ENCODE measurements at regions not wholly inside any gene's neighbourhood (a gene's known extent, or its start where the extent isn't known, plus 50 kb on each side); places are given as distances from the start of the nearest gene placed in this dataset.

DNA sequence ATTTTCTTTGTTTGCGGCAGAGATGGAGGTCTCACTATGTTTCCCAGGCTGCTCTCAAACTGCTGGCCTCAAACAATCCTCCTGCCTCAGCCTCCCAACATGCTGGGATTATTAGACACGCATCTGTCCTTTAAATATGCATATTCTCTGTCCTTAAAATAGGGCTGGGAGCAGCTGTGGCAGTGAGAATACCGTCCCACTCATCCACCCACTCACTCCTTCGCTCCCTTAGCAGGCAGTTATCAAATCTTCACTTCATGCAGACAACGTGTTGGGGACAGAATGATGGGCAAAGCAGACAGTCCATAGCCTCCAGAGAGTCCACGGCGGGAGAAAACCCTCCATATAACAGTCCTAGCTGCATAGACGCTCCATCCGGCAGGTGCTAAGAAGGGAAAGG is 179.4 kb downstream of the ZBTB18 start (continued):
- TF ChIP-seq ZNF687 (IDR thresholded peaks at IDR 0.05), result no peak
- TF ChIP-seq MAX (IDR thresholded peaks at IDR 0.05; ENCODE audit: low read depth, low read length), result no peak
- TF ChIP-seq RAD21 (IDR thresholded peaks at IDR 0.05; ENCODE audit: insufficient read depth, low read depth, low read length), result no peak

DNA sequence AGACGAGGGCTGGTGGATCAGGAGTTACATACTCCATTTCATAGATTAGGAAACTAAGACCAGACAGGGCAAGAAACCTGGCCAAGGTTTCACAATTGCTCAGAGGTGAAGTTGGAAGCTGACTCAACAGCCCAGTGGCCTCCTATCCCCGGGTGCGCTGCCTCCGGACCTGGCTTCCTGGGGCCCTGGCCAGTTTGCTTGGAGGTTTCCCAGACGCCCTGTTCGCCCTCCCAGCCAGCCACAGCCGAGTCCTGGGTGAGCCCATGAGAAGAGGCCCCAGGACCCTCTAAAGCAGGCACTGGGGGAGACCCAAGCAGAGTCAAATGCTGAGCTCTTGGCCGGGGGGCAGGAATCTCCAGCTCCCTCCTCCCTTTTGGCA is 180.1 kb downstream of the ZBTB18 start:
- Histone ChIP-seq H3K4me1 (ENCODE audit: control insufficient read depth, insufficient read depth, low read length) (no peaks in the 10 kb centered on the region), H3K9ac (ENCODE audit: control insufficient read depth, insufficient read depth, low read length) (no peak overlapping the region), H2AFZ (ENCODE audit: control insufficient read depth, low read depth, low read length) (no peak overlapping the region), H4K20me1 (ENCODE audit: control insufficient read depth, insufficient read depth) (no peaks in the 10 kb centered on the region), H3K27ac (ENCODE audit: control insufficient read depth, insufficient read depth) (no peak overlapping the region), H3K36me3 (ENCODE audit: control insufficient read depth in 2 of 2, insufficient read depth in 2 of 2, low read length in 1 of 2) (no peaks in the 10 kb centered on the region), H3K9me3 (replicated peaks; ENCODE audit: control insufficient read depth, insufficient read depth, low read length) (no peaks in the 10 kb centered on the region), H3K79me2 (ENCODE audit: control insufficient read depth, insufficient read depth, low read length) (no peaks in the 10 kb centered on the region), H3K4me3 (no peak overlapping the region), H3K4me2 (ENCODE audit: control insufficient read depth, insufficient read depth) (no peak overlapping the region), H3K27me3 (replicated peaks in 1 of 2; ENCODE audit: control insufficient read depth in 2 of 2, insufficient read depth in 2 of 2, low read length in 1 of 2) (no peaks in the 10 kb centered on the region; a peak in 1 of 4 replicates)
- in situ Hi-C loops (cut with MboI), result no loop called here
- intact Hi-C loops (cut with micrococcal nuclease; ENCODE audit: unreplicated experiment), result no loop called here
- ATAC-seq, result no peak
- SMC1A ChIA-PET (ENCODE audit: uncharacterized antibody, unreplicated experiment), result no interaction called here
- POLR2A ChIA-PET, result interaction anchor here (0.6 kb wide), 1 partner anchor 181 kb away, joined by 5 read pairs; no protein-coding TSS in a partner anchor
- BruUV-seq (replicated peaks), result no TSS peak
- WGBS (ENCODE audit: insufficient coverage, insufficient replicate concordance, low lambda C conversion rate, missing lambda C conversion rate), result 42% methylated on average over 7 of the region's 8 CpGs
- RAD21 ChIA-PET (ENCODE audit: unreplicated experiment), result no interaction called here
- no peak for DNase-seq (ENCODE audit: low read depth, low spot score)
- FAIRE-seq, result no peak
- TF ChIP-seq HCFC1 (IDR thresholded peaks at IDR 0.05; ENCODE audit: low read length) (no peak), ZNF207 (IDR thresholded peaks at IDR 0.05; ENCODE audit: borderline replicate concordance) (no peak), BMI1 (IDR thresholded peaks at IDR 0.05; ENCODE audit: borderline replicate concordance) (no peak), SRF (IDR thresholded peaks at IDR 0.05; ENCODE audit: low read depth in 2 of 2, low read length in 2 of 2) (no peak), NBN (IDR thresholded peaks at IDR 0.05) (no peak), SIX5 (IDR thresholded peaks at IDR 0.05; ENCODE audit: low read depth, low read length, severe bottlenecking) (no peak), CHD2 (IDR thresholded peaks at IDR 0.05; ENCODE audit: borderline replicate concordance, low read depth, low read length) (no peak), FOXK2 (IDR thresholded peaks at IDR 0.05) (no peak), WRNIP1 (IDR thresholded peaks at IDR 0.05; ENCODE audit: borderline replicate concordance, low read depth, low read length) (no peak), SMAD5 (IDR thresholded peaks at IDR 0.05; ENCODE audit: low read depth) (no peak), IRF4 (IDR thresholded peaks at IDR 0.05; ENCODE audit: low read depth, low read length) (no peak), SIN3A (IDR thresholded peaks at IDR 0.05; ENCODE audit: low read depth, low read length) (no peak), CHD4 (IDR thresholded peaks at IDR 0.05) (no peak), CBX5 (IDR thresholded peaks at IDR 0.05; ENCODE audit: low read depth) (no peak), NFYA (IDR thresholded peaks at IDR 0.05; ENCODE audit: borderline replicate concordance, low read depth, low read length) (no peak), ZNF384 (IDR thresholded peaks at IDR 0.05; ENCODE audit: borderline replicate concordance, low read depth, low read length) (no peak)
- CTCF ChIA-PET, result interaction anchor here (0.5 kb wide), 1 partner anchor 93 kb away, joined by 3 read pairs; no protein-coding TSS in a partner anchor
